ENCODE measurements at regions not wholly inside any gene's neighbourhood (a gene's known extent, or its start where the extent isn't known, plus 50 kb on each side); places are given as distances from the start of the nearest gene placed in this dataset.

DNA sequence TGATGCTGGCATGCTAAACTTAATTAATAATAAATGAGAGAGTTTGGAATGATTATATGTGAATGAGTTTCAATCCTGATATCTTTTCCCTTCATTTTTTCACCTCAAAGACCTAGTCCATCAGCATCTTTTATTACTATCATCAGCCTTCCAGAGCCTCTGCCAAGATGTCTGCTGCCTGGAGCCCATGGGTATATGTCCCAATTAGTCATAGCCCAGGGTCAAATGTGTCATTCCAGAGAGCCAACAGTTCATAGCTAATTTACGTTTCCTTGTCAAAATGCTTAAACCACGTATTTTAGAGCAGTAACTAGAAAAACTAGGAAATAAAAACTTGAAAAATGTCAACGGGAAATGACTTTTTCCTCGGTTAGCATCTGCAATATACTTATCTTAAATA lies 457.9 kb downstream of the SI start:
- H3K27me3 ChIP-seq: no peaks in the 10 kb centered on the region
- no peak for DNase-seq
- no peaks in the 10 kb centered on the region for H3K36me3 ChIP-seq
- TF ChIP-seq, protein P1, sequence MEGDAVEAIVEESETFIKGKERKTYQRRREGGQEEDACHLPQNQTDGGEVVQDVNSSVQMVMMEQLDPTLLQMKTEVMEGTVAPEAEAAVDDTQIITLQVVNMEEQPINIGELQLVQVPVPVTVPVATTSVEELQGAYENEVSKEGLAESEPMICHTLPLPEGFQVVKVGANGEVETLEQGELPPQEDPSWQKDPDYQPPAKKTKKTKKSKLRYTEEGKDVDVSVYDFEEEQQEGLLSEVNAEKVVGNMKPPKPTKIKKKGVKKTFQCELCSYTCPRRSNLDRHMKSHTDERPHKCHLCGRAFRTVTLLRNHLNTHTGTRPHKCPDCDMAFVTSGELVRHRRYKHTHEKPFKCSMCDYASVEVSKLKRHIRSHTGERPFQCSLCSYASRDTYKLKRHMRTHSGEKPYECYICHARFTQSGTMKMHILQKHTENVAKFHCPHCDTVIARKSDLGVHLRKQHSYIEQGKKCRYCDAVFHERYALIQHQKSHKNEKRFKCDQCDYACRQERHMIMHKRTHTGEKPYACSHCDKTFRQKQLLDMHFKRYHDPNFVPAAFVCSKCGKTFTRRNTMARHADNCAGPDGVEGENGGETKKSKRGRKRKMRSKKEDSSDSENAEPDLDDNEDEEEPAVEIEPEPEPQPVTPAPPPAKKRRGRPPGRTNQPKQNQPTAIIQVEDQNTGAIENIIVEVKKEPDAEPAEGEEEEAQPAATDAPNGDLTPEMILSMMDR (IDR thresholded peaks at IDR 0.05; ENCODE audit: low read depth, low read length): no peak
- no peaks in the 10 kb centered on the region for H3K4me1 ChIP-seq
- H3K9me3 ChIP-seq: no peaks in the 10 kb centered on the region
- H3K4me3 ChIP-seq (ENCODE audit: low read depth, low read length): no peak overlapping the region

DNA sequence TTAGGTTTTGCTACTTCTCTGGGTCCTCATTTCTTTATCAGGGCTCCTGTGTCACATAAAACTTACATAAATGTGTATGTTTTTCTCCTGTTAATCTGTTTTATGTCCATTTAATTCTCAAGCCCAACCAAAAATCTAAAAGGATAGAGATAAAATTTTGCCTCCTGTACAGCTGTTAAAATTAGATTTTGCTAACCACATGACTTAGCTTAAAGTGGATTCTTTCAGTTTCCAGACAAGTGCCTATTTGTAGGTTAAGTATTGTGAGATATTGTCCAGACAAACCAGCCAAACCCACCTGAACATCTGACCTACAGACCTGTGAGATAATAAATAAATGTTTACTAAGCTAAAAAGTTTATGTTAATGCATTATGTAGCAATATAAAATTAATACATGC lies 465.5 kb downstream of the SI start:
- H3K9me3 ChIP-seq: no peaks in the 10 kb centered on the region
- DNase-seq: no peak
- H3K27me3 ChIP-seq: no peaks in the 10 kb centered on the region
- H3K36me3 ChIP-seq: no peaks in the 10 kb centered on the region
- no peak overlapping the region for H3K4me3 ChIP-seq (ENCODE audit: low read depth, low read length)
- TF ChIP-seq, protein P1 (IDR thresholded peaks at IDR 0.05; ENCODE audit: low read depth, low read length): no peak
- H3K4me1 ChIP-seq: no peaks in the 10 kb centered on the region

DNA sequence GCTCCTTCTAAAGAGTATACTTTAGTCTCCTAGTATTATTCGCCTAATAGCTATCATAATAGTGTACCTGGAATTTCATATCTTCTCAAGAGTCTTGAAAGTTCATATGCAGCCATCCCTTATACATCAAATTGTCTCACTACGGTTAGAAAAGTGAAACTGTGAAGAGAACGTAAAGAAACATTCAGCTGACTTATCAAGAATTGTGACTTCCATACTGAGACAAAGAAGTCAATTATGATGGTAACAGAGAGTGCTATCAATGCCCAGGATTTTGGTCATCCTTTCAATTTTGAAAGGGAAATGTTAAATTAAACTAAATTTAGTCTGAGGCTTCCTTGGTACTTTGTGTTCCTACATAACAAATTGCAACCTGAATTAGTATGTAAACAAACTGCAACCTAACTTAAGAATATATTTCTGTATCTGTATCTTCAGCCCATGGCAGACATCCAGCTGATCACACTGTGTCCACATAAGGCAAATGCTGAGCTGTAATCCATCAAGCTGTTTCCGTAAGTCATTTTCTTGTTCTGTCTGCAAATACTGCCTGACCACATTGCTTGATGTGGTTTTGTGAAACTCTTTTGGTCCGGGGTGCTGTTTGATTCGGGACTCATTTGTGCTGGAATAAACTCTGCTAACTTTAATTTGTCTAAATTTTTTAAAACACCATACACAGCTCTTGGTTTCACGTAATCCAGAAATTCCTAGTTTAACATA lies 469.6 kb downstream of the SI start:
- no peak for DNase-seq
- H3K27me3 ChIP-seq: no peaks in the 10 kb centered on the region
- no peaks in the 10 kb centered on the region for H3K36me3 ChIP-seq
- no peaks in the 10 kb centered on the region for H3K9me3 ChIP-seq
- no peak overlapping the region for H3K4me3 ChIP-seq (ENCODE audit: low read depth, low read length)
- H3K4me1 ChIP-seq: no peaks in the 10 kb centered on the region
- TF ChIP-seq, protein P1 (IDR thresholded peaks at IDR 0.05; ENCODE audit: low read depth, low read length): no peak

DNA sequence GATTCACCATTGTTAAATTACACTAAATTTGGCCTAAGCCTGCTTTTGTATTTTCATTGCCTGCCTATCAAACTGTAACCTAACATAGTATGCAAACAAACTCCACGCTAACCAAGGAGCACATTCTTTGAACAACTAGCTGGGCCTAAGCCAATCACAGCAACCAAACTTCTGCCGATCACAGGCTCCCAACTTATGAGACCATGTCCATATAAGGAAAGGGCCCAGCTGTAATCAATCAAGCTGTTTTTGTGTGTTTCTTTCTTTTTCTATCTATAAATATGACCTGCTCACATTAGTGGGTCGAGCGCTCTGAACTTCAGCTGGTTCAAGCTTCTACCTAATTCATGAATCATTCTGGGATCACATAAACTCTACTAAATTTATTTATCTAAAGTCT lies 473.6 kb downstream of the SI start:
- TF ChIP-seq, protein P1 (IDR thresholded peaks at IDR 0.05; ENCODE audit: low read depth, low read length): no peak
- H3K36me3 ChIP-seq: no peaks in the 10 kb centered on the region
- H3K27me3 ChIP-seq: no peaks in the 10 kb centered on the region
- DNase-seq: no peak
- no peaks in the 10 kb centered on the region for H3K9me3 ChIP-seq
- no peak overlapping the region for H3K4me3 ChIP-seq (ENCODE audit: low read depth, low read length)
- no peaks in the 10 kb centered on the region for H3K4me1 ChIP-seq

DNA sequence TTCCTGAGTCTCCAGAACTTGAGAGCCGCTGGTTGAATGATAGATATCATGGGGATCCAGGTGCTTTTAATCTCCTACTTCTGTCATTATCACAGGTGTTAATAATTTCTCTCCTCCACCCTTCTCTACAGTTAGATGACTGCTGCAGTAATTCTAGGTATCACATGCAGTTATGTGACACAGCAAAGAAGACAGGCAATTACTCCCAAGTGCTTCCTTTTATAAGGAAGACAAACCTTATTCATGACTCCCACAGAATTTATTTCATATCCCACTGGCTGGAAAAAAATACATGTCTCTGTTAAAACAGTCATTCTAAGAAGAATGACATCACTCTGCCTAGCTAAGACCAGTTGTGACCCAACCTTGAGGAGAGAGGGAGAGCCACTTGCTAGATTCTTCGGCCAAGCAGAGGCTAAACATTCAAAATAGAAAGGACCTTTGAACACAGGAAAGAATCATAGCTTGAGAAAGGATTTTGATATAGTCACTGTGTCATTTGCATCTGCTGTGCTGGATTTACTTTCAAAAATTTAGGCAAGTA lies 500.6 kb downstream of the SI start:
- H3K4me3 ChIP-seq (ENCODE audit: low read depth, low read length): no peak overlapping the region
- TF ChIP-seq, protein P1 (IDR thresholded peaks at IDR 0.05; ENCODE audit: low read depth, low read length): no peak
- DNase-seq: no peak
- no peaks in the 10 kb centered on the region for H3K27me3 ChIP-seq
- no peaks in the 10 kb centered on the region for H3K4me1 ChIP-seq
- no peaks in the 10 kb centered on the region for H3K9me3 ChIP-seq
- H3K36me3 ChIP-seq: no peaks in the 10 kb centered on the region

DNA sequence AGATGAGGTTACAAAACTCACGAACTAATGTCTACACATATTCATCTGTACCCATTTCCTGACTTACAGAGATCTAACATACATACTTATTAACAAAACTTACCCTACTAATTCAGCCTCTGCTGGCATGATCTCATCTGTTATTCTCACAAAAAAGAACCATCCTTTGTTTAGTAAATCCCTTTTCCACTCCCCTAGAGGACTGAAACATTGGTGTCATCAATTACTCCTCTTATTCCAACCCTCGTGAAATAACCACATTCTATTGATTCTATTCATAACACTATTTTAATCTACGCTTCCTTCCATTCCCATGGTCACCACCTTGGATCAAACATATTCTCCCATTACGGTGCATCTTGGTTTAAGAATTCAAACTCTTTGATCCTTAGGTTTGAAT lies 505.9 kb downstream of the SI start:
- Histone ChIP-seq H3K9me3 (no peaks in the 10 kb centered on the region), H3K4me3 (ENCODE audit: low read depth, low read length) (no peak overlapping the region), H3K4me1 (no peaks in the 10 kb centered on the region), H3K36me3 (no peaks in the 10 kb centered on the region), H3K27me3 (no peaks in the 10 kb centered on the region)
- no peak for DNase-seq
- TF ChIP-seq, protein P1 (IDR thresholded peaks at IDR 0.05; ENCODE audit: low read depth, low read length): no peak

All from BE2C (cell line).